ENCODE measurements at regions not wholly inside any gene's neighbourhood (a gene's known extent, or its start where the extent isn't known, plus 50 kb on each side); places are given as distances from the start of the nearest gene placed in this dataset.

- H3K4me1 ChIP-seq (ENCODE audit: low read depth) = no peaks in the 10 kb centered on the region
- H3K27ac ChIP-seq = no peak overlapping the region
- no peak for TF ChIP-seq CTCF (IDR thresholded peaks at IDR 0.05; ENCODE audit: low read depth, low read length)
- no peaks in the 10 kb centered on the region for H3K9me3 ChIP-seq (ENCODE audit: low read depth)
- H3K4me3 ChIP-seq = no peak overlapping the region
- no peaks in the 10 kb centered on the region for H3K36me3 ChIP-seq
- DNase-seq (ENCODE audit: low read depth in 1 of 2, low spot score in 1 of 2) = no peak
- H3K27me3 ChIP-seq = no peaks in the 10 kb centered on the region
Measured at GRCh38 chr5:102596951-102597350, 98.2 kb upstream of the SLCO6A1 start.

- Histone ChIP-seq H3K27ac (no peak overlapping the region), H3K4me1 (ENCODE audit: low read depth) (no peaks in the 10 kb centered on the region), H3K4me3 (no peak overlapping the region), H3K36me3 (no peaks in the 10 kb centered on the region), H3K9me3 (ENCODE audit: low read depth) (no peaks in the 10 kb centered on the region), H3K27me3 (no peaks in the 10 kb centered on the region)
- no peak for DNase-seq (ENCODE audit: low read depth in 1 of 2, low spot score in 1 of 2)
- no peak for TF ChIP-seq CTCF (IDR thresholded peaks at IDR 0.05; ENCODE audit: low read depth, low read length)
Measured at GRCh38 chr5:102599289-102599688, 100.5 kb upstream of the SLCO6A1 start.

GRCh38 chr5:102600964-102601363, 102.2 kb upstream of the SLCO6A1 start:
- Histone ChIP-seq H3K9me3 (ENCODE audit: low read depth) (no peaks in the 10 kb centered on the region), H3K27ac (no peak overlapping the region), H3K4me3 (no peak overlapping the region), H3K36me3 (no peaks in the 10 kb centered on the region), H3K4me1 (ENCODE audit: low read depth) (no peaks in the 10 kb centered on the region), H3K27me3 (no peaks in the 10 kb centered on the region)
- no peak for TF ChIP-seq CTCF (IDR thresholded peaks at IDR 0.05; ENCODE audit: low read depth, low read length)
- peak in 1 of 2 donors; percentile 6 for DNase-seq (ENCODE audit: low read depth in 1 of 2, low spot score in 1 of 2)

- Histone ChIP-seq H3K27ac (no peak overlapping the region), H3K9me3 (ENCODE audit: low read depth) (no peaks in the 10 kb centered on the region), H3K4me3 (no peak overlapping the region), H3K27me3 (no peaks in the 10 kb centered on the region), H3K4me1 (ENCODE audit: low read depth) (no peaks in the 10 kb centered on the region), H3K36me3 (no peaks in the 10 kb centered on the region)
- no peak for DNase-seq (ENCODE audit: low read depth in 1 of 2, low spot score in 1 of 2)
- no peak for TF ChIP-seq CTCF (IDR thresholded peaks at IDR 0.05; ENCODE audit: low read depth, low read length)
Measured at GRCh38 chr5:102603670-102604069, 104.9 kb upstream of the SLCO6A1 start.

- H3K27ac ChIP-seq = no peak overlapping the region
- H3K9me3 ChIP-seq (ENCODE audit: low read depth) = no peaks in the 10 kb centered on the region
- H3K4me3 ChIP-seq = no peak overlapping the region
- no peaks in the 10 kb centered on the region for H3K27me3 ChIP-seq
- no peaks in the 10 kb centered on the region for H3K4me1 ChIP-seq (ENCODE audit: low read depth)
- no peak for TF ChIP-seq CTCF (IDR thresholded peaks at IDR 0.05; ENCODE audit: low read depth, low read length)
- DNase-seq (ENCODE audit: low read depth in 1 of 2, low spot score in 1 of 2) = no peak
- H3K36me3 ChIP-seq = no peaks in the 10 kb centered on the region
Measured at GRCh38 chr5:102608414-102608813, 109.6 kb upstream of the SLCO6A1 start.

- Histone ChIP-seq H3K4me1 (ENCODE audit: low read depth) (no peaks in the 10 kb centered on the region), H3K27me3 (no peaks in the 10 kb centered on the region), H3K9me3 (ENCODE audit: low read depth) (no peaks in the 10 kb centered on the region), H3K4me3 (no peak overlapping the region), H3K36me3 (no peaks in the 10 kb centered on the region), H3K27ac (no peak overlapping the region)
- no peak for DNase-seq (ENCODE audit: low read depth in 1 of 2, low spot score in 1 of 2)
- no peak for TF ChIP-seq CTCF (IDR thresholded peaks at IDR 0.05; ENCODE audit: low read depth, low read length)
Measured at GRCh38 chr5:102611312-102611711, 112.5 kb upstream of the SLCO6A1 start.

All from cardiac muscle cell (in vitro differentiated cells and primary cell).